SK-N-MC (cell line): ENCODE measurements at regions not wholly inside any gene's neighbourhood (a gene's known extent, or its start where the extent isn't known, plus 50 kb on each side); places are given as distances from the start of the nearest gene placed in this dataset.
"Not testable (repeated sequence)": the region's sequence is repeated elsewhere in the genome, so short reads cannot be mapped to it uniquely, and the experiment has no call there.

Experiments used
- DNase-seq: peaks from one replicate; pipeline ENCODE4 v3.0.0-alpha.2; 2011; ENCODE audit warnings: low read depth, low spot score
- H3K27ac ChIP-seq: fragments of 200-600 bp; sonication (generic); 2 replicates; pipeline ENCODE4 v1.5.1; 2016; ENCODE audit warnings: mixed run types
- H3K36me3 ChIP-seq: fragments of 200-600 bp; sonication (generic); 2 replicates; pipeline ENCODE4 v1.6.1; 2017; ENCODE audit warnings: antibody characterized with exemption, low read length, mixed read lengths; ENCODE audit not compliant: insufficient read depth
- H3K4me3 ChIP-seq: fragments of 200-600 bp; sonication (generic); 2 replicates; pipeline ENCODE4 v1.5.1; 2016
- H3K9ac ChIP-seq: fragments of 200-600 bp; sonication (generic); 2 replicates; pipeline ENCODE4 v1.8.0; 2017; ENCODE audit warnings: mixed run types, mixed read lengths; ENCODE audit not compliant: insufficient read length
- H3K9me3 ChIP-seq: fragments of 200-600 bp; sonication (generic); 2 replicates; pipeline ENCODE4 v1.6.1; 2017; ENCODE audit warnings: low read depth, mild to moderate bottlenecking, antibody characterized with exemption, low read length, moderate library complexity, mixed read lengths
- EZH2 ChIP-seq: fragments of 200-600 bp; sonication (generic); IDR thresholded peaks from one replicate; pipeline ENCODE4 v1.6.1; 2017; ENCODE audit warnings: antibody characterized with exemption
- FOXP2 ChIP-seq: optimal IDR thresholded peaks from 2 replicates; pipeline ENCODE3; 2011; ENCODE audit warnings: mild to moderate bottlenecking, moderate library complexity; ENCODE audit not compliant: insufficient read depth; ENCODE audit errors: extremely low read length, control extremely low read depth
- POLR2AphosphoS5 ChIP-seq: IDR thresholded peaks from 2 replicates; pipeline ENCODE4 v1.6.1; 2012; ENCODE audit warnings: mild to moderate bottlenecking, low read depth, low read length, borderline replicate concordance

GRCh38 chr14:94823556-94824341, 53.8 kb upstream of the GSC start:
- DNase-seq = no peak

GRCh38 chr14:94821705-94822104, 51.8 kb upstream of the GSC start:
- TF ChIP-seq EZH2 (no peak), FOXP2 (no peak), POLR2AphosphoS5 (no peak)
- no peak for DNase-seq
- no peaks in the 10 kb centered on the region for H3K9me3 ChIP-seq
- H3K4me3 ChIP-seq = no peak overlapping the region
- H3K9ac ChIP-seq = no peak overlapping the region
- no peak overlapping the region for H3K27ac ChIP-seq
- no peaks in the 10 kb centered on the region for H3K36me3 ChIP-seq

More at GRCh38 chr14:94823556-94824341, 53.8 kb upstream of the GSC start:
- H3K27ac ChIP-seq = no peak overlapping the region
- no peak overlapping the region for H3K4me3 ChIP-seq
- TF ChIP-seq POLR2AphosphoS5 (no peak), EZH2 (no peak), FOXP2 (no peak)
- no peaks in the 10 kb centered on the region for H3K9me3 ChIP-seq
- no peaks in the 10 kb centered on the region for H3K36me3 ChIP-seq
- no peak overlapping the region for H3K9ac ChIP-seq

- H3K36me3 ChIP-seq, DNase-seq, H3K4me3 ChIP-seq, H3K27ac ChIP-seq, H3K9me3 ChIP-seq, H3K9ac ChIP-seq: not testable (repeated sequence)
Observed at GRCh38 chr14:94820932-94821331, 51.0 kb upstream of the GSC start.
